DND-41 (cell line): ENCODE measurements at regions not wholly inside any gene's neighbourhood (a gene's known extent, or its start where the extent isn't known, plus 50 kb on each side); places are given as distances from the start of the nearest gene placed in this dataset.

Experiments used
- ATAC-seq: fragments of 200-7000 bp; cut with Tn5 transposase; 3 replicates; pipeline ENCODE4 v1.9.1; 2021; ENCODE audit warnings: low read depth; ENCODE audit not compliant: insufficient read depth
- DNase-seq: peaks from one replicate; pipeline ENCODE4 v3.0.0-alpha.2; 2020
- H2AFZ ChIP-seq: 2 replicates; pipeline ENCODE4 v1.6.0; 2012; ENCODE audit warnings: low read depth, low read length
- H3K27ac ChIP-seq: 2 replicates; pipeline ENCODE4 v1.5.1; 2012; ENCODE audit warnings: low read length, inconsistent platforms
- H3K27me3 ChIP-seq: fragments of 200-600 bp; sonication (generic); 2 replicates; pipeline ENCODE4 v1.6.0; 2012; ENCODE audit warnings: low read length, mild to moderate bottlenecking, inconsistent platforms; ENCODE audit not compliant: insufficient read depth, poor library complexity
- H3K36me3 ChIP-seq: 2 replicates; pipeline ENCODE4 v1.5.1; 2012; ENCODE audit warnings: low read length, inconsistent platforms; ENCODE audit not compliant: insufficient read depth
- H3K4me1 ChIP-seq: 2 replicates; pipeline ENCODE4 v1.5.1; 2012; ENCODE audit warnings: mild to moderate bottlenecking, low read length; ENCODE audit not compliant: insufficient read depth
- H3K4me2 ChIP-seq: 2 replicates; pipeline ENCODE4 v1.6.0; 2012; ENCODE audit warnings: mild to moderate bottlenecking, moderate library complexity, low read length, inconsistent platforms; ENCODE audit not compliant: insufficient read depth
- H3K4me3 ChIP-seq, 2 experiments: fragments of 200-600 bp in 1 of 2; shearing (Covaris generic) in 1 of 2; 2 replicates each; pipeline ENCODE4 v1.5.1; 2012 to 2016; ENCODE audit warnings: inconsistent platforms in 2 of 2, low read length in 2 of 2, mild to moderate bottlenecking in 2 of 2, low read depth in 1 of 2, moderate library complexity in 1 of 2
- H3K79me2 ChIP-seq: 2 replicates; pipeline ENCODE4 v1.6.0; 2012; ENCODE audit warnings: low read length, inconsistent platforms; ENCODE audit not compliant: insufficient read depth
- H3K9ac ChIP-seq: 2 replicates; pipeline ENCODE4 v1.6.0; 2012; ENCODE audit warnings: low read depth, mild to moderate bottlenecking, inconsistent platforms, low read length, moderate library complexity
- H3K9me3 ChIP-seq: 2 replicates; pipeline ENCODE4 v1.5.1; 2012; ENCODE audit warnings: low read length, moderate library complexity, mild to moderate bottlenecking, inconsistent platforms; ENCODE audit not compliant: insufficient read depth, severe bottlenecking
- H4K20me1 ChIP-seq: 2 replicates; pipeline ENCODE4 v1.6.0; 2012; ENCODE audit warnings: low read length; ENCODE audit not compliant: insufficient read depth
- CTCF ChIP-seq: IDR thresholded peaks from 2 replicates; pipeline ENCODE4 v1.5.1; 2012; ENCODE audit warnings: borderline replicate concordance, low read length, moderate library complexity, mild to moderate bottlenecking; ENCODE audit not compliant: poor library complexity, severe bottlenecking; ENCODE audit errors: extremely low read depth
- EZH2 ChIP-seq: IDR thresholded peaks from 3 replicates; pipeline ENCODE4 v1.6.1; 2012; ENCODE audit warnings: borderline replicate concordance, low read depth, mild to moderate bottlenecking, moderate library complexity, low read length, inconsistent platforms; ENCODE audit not compliant: severe bottlenecking

- Histone ChIP-seq H3K27me3 (no peaks in the 10 kb centered on the region), H2AFZ (no peak overlapping the region), H3K9me3 (peaks cover 12% of the 10 kb centered on the region), H3K9ac (no peak overlapping the region), H3K36me3 (no peaks in the 10 kb centered on the region), H3K27ac (no peak overlapping the region), H3K4me3 (no peak overlapping the region), H3K4me1 (no peaks in the 10 kb centered on the region), H3K4me2 (no peak overlapping the region), H3K79me2 (no peaks in the 10 kb centered on the region), H4K20me1 (no peaks in the 10 kb centered on the region)
- DNase-seq (no peak), ATAC-seq (no peak)
- TF ChIP-seq EZH2 (no peak), CTCF (no peak)
Observed at GRCh38 chr16:86215233-86215978, 294.9 kb upstream of the FOXF1 start.

- H3K79me2 ChIP-seq: no peaks in the 10 kb centered on the region
- peaks cover 11% of the 10 kb centered on the region for H3K9me3 ChIP-seq
- H3K4me3 ChIP-seq: no peak overlapping the region
- 0 out of 2 replicates have a peak, but pooled peaks cover 4% of the 10 kb centered on the region for H4K20me1 ChIP-seq
- TF ChIP-seq EZH2 (no peak), CTCF (no peak)
- H3K4me1 ChIP-seq: no peaks in the 10 kb centered on the region
- ATAC-seq (no peak), DNase-seq (no peak)
- peaks cover 7% of the 10 kb centered on the region for H3K27me3 ChIP-seq
- H3K4me2 ChIP-seq: no peak overlapping the region
- no peaks in the 10 kb centered on the region for H3K36me3 ChIP-seq
- H3K9ac ChIP-seq: no peak overlapping the region
- no peak overlapping the region for H2AFZ ChIP-seq
- no peak overlapping the region for H3K27ac ChIP-seq
Observed at GRCh38 chr16:86215979-86216585, 294.2 kb upstream of the FOXF1 start.

- ATAC-seq: no peak
- Histone ChIP-seq H3K36me3 (no peaks in the 10 kb centered on the region), H2AFZ (no peak overlapping the region), H3K27me3 (peaks cover 7% of the 10 kb centered on the region), H3K27ac (no peak overlapping the region), H3K9me3 (peaks cover 9% of the 10 kb centered on the region), H4K20me1 (0 out of 2 replicates have a peak, but pooled peaks cover 5% of the 10 kb centered on the region), H3K9ac (no peak overlapping the region), H3K4me1 (no peaks in the 10 kb centered on the region), H3K4me2 (no peak overlapping the region), H3K79me2 (no peaks in the 10 kb centered on the region), H3K4me3 (no peak overlapping the region)
- TF ChIP-seq EZH2 (no peak), CTCF (no peak)
- DNase-seq: no peak
Observed at GRCh38 chr16:86216591-86216990, 293.7 kb upstream of the FOXF1 start.
